Coronary artery (tissue), 2 donors: ENCODE measurements at regions not wholly inside any gene's neighbourhood (a gene's known extent, or its start where the extent isn't known, plus 50 kb on each side); places are given as distances from the start of the nearest gene placed in this dataset.

Source experiments
- DNase-seq: peaks from one replicate; pipeline ENCODE4 v3.0.0-alpha.2; 2017; ENCODE audit warnings: low spot score
- H3K27ac ChIP-seq, 2 donors: fragments of 200-600 bp; sonication (generic); one replicate each; pipeline ENCODE4 v1.5.1; 2016 to 2019
- H3K4me3 ChIP-seq: fragments of 200-600 bp; sonication (generic); 2 replicates; pipeline ENCODE4 v1.5.1; 2016; ENCODE audit warnings: mild to moderate bottlenecking, moderate library complexity
- TF ChIP-seq, protein P1 (sequence below): fragments of 200-600 bp; sonication (generic); IDR thresholded peaks from one replicate; pipeline ENCODE4 v1.5.1; 2019; ENCODE audit warnings: antibody characterized with exemption

DNA sequence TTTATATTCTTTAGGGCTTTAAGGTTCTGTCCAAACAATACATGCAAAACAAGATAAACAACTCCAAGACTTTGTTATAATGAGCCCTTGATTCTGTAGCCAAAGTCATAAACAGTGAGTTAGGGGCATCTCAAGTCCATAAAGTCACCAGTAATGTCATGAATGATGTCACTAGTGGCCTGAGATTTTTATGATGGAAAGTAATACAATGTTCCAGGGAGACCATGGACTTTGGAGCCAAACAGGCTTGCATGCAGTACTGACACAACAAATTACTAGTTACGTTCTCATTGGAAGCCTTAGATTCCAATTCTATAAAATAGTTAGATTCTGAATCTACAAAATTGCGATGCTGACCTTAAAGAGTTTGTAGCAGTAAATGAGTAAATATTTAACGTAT is 280.0 kb downstream of the HINT1 start:
- no peak overlapping the region for H3K4me3 ChIP-seq
- TF ChIP-seq, protein P1, sequence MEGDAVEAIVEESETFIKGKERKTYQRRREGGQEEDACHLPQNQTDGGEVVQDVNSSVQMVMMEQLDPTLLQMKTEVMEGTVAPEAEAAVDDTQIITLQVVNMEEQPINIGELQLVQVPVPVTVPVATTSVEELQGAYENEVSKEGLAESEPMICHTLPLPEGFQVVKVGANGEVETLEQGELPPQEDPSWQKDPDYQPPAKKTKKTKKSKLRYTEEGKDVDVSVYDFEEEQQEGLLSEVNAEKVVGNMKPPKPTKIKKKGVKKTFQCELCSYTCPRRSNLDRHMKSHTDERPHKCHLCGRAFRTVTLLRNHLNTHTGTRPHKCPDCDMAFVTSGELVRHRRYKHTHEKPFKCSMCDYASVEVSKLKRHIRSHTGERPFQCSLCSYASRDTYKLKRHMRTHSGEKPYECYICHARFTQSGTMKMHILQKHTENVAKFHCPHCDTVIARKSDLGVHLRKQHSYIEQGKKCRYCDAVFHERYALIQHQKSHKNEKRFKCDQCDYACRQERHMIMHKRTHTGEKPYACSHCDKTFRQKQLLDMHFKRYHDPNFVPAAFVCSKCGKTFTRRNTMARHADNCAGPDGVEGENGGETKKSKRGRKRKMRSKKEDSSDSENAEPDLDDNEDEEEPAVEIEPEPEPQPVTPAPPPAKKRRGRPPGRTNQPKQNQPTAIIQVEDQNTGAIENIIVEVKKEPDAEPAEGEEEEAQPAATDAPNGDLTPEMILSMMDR, result no peak
- no peak for DNase-seq
- no peak overlapping the region for H3K27ac ChIP-seq

DNA sequence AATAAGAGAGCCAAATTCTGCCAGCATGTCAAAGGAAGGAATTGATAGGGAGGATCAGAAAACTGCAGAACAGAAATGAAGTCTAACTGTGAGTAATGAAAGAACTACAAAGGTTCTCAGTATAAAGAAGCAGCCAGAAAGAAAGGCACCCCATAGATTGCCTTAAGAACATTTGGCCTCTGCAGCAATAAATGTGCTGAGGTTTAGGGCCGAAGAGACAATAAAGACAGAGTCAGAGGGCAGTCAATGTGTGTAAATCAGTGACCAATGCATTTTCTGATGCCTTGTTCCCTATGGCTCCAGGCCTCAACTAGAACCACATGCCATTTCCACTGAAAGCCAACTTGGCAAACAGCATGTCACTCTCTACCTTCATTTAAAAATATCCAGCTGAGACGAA is 281.0 kb downstream of the HINT1 start:
- DNase-seq, result no peak
- H3K4me3 ChIP-seq, result no peak overlapping the region
- H3K27ac ChIP-seq, result no peak overlapping the region
- TF ChIP-seq, protein P1, result no peak

DNA sequence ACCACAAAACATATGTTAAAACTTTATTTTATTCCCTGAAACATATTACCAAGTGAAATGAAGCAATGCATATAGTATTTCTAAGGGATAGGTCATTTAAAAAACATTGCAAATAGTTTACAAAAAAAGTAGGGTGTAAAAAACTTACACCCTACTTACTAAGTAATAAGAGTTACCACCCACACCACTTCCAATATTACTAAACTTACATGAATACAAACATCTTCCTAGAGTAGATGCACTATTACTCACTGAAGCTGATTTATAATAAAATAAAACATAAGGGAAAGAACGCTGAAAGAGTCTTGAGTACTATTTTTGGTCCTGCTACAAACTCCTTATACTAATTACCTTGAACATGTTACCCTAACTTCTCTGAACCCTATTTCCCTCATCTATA is 289.4 kb downstream of the HINT1 start:
- no peak for DNase-seq
- Histone ChIP-seq H3K4me3 (no peak overlapping the region), H3K27ac (no peak overlapping the region)
- TF ChIP-seq, protein P1, result no peak

DNA sequence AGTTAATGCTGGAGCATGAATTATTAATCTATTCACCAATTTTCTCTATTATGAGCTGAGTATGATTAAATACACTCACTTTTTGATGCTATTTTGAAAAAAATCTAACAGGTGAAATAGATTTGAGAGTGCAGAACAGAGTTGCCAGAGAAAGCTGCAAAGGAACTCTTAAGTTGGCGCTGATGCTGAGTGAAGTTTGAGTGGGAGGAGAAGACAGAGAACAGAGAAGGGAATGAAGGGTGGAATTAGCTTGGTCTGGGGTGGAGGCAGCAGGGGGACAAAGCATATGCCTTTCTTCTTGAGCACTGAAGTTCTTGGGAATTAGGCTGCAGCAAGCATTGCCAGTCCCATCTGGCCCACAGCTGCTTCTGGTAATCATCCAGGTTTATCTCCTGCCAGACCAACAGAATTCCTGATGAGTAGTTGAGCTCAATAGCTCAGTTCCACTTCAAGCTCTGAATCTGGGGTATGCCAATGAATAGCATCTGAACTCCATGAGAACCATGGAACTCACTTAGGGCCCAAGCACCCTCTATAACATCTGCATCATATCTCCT is 290.1 kb downstream of the HINT1 start:
- H3K4me3 ChIP-seq, result no peak overlapping the region
- TF ChIP-seq, protein P1, result no peak
- DNase-seq, result no peak

DNA sequence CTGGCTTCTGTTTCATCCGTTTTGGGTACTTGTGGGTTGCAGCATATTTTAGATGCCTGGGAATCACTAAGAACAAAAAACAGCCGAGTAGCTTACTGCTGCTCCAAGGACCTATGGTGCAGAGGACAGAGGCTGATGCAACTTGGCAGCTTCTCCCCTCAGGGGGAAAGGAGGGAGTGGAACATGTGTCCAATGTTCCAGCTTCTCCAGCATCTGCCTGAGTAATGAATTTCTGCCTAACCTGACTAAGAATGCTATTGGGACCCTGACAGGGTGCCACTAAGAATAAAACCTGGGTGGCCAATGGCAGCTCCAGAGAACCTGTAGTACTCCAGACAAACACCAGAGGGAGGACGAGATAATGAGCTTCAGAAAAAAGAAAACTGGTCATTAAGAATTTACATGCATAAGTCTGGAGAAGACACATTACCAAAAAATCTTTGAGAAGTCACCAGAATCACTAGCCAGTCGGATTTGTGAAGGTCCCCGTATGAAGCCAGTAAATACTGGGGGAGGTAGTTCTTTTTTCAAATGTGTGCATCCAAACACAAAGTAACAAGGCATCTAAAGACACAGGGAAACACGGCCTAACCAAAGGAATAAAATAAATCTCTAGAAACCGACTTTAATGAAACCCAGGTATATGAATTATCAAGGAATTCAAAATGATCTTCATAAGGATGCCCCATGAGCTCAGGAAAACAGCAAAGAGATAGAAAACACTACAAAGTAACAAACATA is 293.5 kb downstream of the HINT1 start:
- no peak for DNase-seq

More for the DNA sequence above, 290.1 kb downstream of the HINT1 start:
- H3K27ac ChIP-seq, result no peak overlapping the region

DNA sequence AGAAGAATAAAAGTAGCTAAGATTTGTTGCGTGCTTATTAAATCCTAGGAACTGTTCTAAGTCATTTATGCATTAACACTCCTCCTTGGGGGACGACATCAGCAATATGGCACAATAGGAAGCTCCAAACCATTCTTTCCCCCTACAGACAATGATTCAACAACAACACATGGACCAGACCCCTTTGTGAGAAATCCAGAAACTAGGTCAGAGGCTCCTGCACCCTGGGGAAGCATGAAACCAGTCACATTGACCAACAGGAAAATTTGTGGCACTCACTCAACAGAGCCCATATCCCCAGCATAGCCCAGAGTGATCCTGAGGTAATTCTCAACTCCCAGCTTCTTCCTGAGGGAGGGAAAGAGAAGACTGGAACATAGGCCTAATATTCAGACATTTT is 294.4 kb downstream of the HINT1 start:
- no peak for DNase-seq
- TF ChIP-seq, protein P1, result no peak
- Histone ChIP-seq H3K27ac (no peak overlapping the region), H3K4me3 (no peak overlapping the region)

More for the DNA sequence above, 293.5 kb downstream of the HINT1 start:
- TF ChIP-seq, protein P1, result no peak
- Histone ChIP-seq H3K4me3 (no peak overlapping the region), H3K27ac (no peak overlapping the region)
